KOPT-K1 (cell line): ENCODE measurements at regions not wholly inside any gene's neighbourhood (a gene's known extent, or its start where the extent isn't known, plus 50 kb on each side); places are given as distances from the start of the nearest gene placed in this dataset.

Experiments
- H3K27ac ChIP-seq: fragments of 200-600 bp; sonication (generic); 2 replicates; pipeline ENCODE4 v1.5.1; 2016; ENCODE audit warnings: antibody characterized with exemption, mild to moderate bottlenecking, low read depth, low read length; ENCODE audit not compliant: poor library complexity, severe bottlenecking
- H3K36me3 ChIP-seq: fragments of 200-600 bp; sonication (generic); 2 replicates; pipeline ENCODE4 v1.5.1; 2017; ENCODE audit warnings: antibody characterized with exemption, mild to moderate bottlenecking, low read length, moderate library complexity; ENCODE audit not compliant: insufficient read depth
- H3K9me3 ChIP-seq: fragments of 200-600 bp; sonication (generic); 2 replicates; pipeline ENCODE4 v1.5.1; 2017; ENCODE audit warnings: antibody characterized with exemption, low read length, mild to moderate bottlenecking; ENCODE audit not compliant: insufficient read depth, poor library complexity, severe bottlenecking

DNA sequence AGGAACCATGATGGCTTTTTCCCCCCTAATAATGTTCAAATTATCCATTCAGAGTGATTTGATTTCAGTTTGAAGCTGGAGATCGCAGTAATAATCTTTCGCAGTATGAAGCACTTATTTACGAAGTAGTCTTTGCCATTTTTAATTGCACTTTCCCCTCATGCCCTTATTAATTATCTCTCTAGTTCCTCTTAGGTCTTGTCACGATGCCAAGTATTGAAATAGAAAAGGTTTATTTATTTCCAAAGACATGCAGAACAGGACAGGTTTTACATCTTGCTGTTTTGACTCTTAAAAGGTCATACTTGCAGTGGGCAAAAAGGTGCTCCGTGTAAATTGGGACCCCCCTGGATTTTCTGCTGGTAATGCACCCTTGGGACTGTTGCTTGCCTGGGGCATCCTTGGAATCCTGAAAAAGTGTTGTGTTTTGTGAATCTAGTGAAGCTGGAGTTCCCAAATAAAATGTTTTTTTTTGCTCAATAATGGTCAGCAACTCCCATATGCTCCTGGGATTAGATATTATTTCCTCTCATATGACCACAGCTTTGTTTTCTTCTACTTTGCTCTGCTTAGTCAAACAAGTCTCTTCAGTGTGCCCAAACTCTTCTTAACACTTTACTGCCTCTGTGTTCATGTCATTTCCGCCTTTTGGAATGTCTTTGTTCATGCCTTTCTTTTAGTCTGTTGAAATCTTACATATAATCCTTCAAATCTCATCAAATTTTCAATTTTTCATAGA lies 278.3 kb downstream of the TMEM38B start:
- H3K9me3 ChIP-seq, result no peaks in the 10 kb centered on the region
- no peaks in the 10 kb centered on the region for H3K36me3 ChIP-seq
- H3K27ac ChIP-seq, result no peak overlapping the region

DNA sequence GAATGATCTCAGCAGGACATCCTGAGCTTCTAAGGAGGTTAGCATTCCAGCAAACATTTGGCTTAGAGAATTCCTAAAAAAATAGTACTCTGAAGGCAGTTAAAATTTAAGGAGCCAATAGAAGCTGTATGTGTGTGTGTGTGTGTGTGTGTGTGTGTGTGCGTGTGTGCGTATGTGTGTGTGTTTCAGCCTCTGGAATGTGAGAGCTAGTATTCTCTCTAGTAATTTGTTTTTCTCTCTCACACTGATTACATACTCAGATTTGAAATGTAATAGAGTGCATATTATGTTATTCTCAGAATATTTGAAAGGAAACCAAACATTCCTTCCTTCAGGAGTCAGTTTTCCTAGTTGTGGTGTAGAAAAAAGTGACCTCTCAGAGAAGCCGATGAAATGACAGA lies 279.6 kb downstream of the TMEM38B start:
- H3K27ac ChIP-seq, result no peak overlapping the region
- H3K9me3 ChIP-seq, result no peaks in the 10 kb centered on the region
- no peaks in the 10 kb centered on the region for H3K36me3 ChIP-seq

DNA sequence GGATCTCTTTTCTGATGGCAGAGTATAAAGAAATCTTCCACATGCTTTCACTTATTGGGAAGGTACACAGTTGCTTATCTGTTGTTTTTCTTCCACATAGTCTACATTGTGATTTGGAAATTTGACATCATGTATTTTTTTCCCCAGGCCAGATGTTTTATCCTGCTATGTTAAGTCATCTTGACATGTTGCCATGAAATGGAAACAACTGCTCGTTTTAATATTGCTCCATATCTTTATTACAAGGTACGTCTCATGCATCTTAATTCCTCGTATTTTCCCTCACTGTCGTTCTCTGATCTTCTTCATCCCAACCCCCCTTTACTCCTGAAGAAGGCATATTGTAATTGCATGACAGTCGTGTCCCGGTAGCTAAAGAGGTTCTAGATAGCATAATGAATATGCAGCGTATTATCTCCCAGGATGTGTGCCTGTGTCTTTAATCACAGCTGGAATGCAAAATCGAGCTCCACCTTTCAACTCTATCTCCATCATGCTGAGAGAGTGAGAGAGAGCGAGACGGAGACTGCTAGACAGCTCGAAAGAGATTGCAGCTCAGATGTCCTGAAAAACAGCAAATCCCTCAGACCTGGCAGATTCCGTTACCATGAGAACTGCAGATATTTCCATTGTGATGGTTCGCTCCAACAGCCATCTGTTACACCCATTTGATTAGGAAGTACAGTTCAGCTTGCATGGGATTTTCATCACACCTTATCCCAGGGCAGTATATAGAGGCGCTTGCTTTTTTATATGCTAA lies 281.7 kb downstream of the TMEM38B start:
- Histone ChIP-seq H3K27ac (no peak overlapping the region), H3K9me3 (no peaks in the 10 kb centered on the region), H3K36me3 (no peaks in the 10 kb centered on the region)

GRCh38 chr9:105978336-105978735 lies 284.0 kb downstream of the TMEM38B start:
- Histone ChIP-seq H3K27ac (no peak overlapping the region), H3K9me3 (no peaks in the 10 kb centered on the region), H3K36me3 (no peaks in the 10 kb centered on the region)

DNA sequence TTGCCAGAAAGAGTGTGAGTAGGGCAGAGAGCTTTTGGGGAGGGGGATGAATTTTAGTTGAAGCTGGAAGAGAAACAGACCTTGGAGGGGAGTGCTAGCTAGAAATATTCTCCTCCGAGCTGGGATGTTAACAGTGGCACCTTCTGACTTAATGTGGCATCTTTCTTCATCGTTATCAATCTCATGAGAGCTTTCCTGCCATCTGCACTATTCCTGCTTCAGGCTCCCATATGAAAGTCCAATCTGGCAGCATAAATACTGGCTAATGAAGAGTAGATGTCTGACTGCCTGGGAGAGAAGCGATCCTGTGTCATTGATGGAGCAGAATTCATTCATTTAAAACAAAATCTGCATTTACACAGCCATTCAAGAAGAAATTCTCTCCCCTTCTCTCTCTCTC lies 284.5 kb downstream of the TMEM38B start:
- Histone ChIP-seq H3K36me3 (no peaks in the 10 kb centered on the region), H3K9me3 (no peaks in the 10 kb centered on the region), H3K27ac (no peak overlapping the region)

DNA sequence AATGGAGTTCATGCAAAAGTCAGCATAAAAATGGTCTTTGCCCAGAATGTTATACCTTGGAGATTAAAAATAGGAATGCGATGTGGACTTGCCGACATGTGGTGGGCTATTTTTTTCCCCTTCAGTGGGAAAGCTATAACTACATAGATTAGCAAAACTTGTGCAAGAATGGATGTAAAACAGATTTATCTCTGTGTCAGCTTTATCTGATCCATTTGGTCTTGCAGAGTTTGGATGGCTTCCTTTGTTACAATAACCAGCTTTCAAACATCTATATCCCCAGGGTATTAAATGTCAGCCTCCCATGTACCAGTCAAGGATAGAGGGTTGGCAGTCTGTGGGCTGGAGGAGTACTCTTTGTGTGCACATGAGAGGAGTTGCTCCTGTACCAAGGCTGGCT lies 284.9 kb downstream of the TMEM38B start:
- Histone ChIP-seq H3K27ac (no peak overlapping the region), H3K36me3 (no peaks in the 10 kb centered on the region), H3K9me3 (no peaks in the 10 kb centered on the region)

- H3K9me3 ChIP-seq, result no peaks in the 10 kb centered on the region
- H3K27ac ChIP-seq, result no peak overlapping the region
- H3K36me3 ChIP-seq, result no peaks in the 10 kb centered on the region
These were observed 290.4 kb downstream of the TMEM38B start for GRCh38 chr9:105984714-105985113.

DNA sequence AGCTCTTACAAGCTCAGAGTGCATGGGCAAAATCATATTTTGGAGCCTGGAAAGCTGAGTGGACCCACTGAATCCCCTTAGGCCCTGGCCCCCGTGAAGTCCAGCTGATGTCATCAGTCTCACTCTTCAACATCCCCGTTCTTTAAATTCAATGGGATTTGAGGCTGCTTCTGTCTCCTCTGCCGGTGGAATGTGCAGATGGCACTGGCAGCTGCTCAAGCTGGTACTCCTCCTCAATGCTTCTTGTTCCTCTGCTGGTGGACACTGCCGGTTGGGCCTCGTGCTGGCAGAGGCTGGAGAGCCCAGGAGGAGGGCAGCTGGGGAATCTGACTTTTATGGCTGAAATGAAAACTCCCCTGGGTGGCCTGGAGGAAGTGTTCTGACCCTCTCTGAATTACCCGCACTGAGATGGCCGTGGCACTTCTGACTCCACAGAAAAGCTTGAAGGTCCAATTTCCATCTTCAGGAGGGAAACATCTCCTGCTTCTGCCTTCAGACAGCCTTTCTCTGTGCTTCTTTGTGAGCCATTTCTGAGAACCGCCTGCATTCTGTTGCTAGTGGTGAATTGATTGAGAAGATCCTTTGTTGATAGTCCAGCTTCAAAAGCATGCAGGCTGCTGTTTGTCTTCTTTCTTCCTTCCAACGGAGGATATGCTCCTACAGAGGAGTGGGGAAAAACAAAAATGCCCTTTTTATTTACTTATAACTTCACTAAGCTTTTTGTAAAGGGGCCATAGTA lies 298.9 kb downstream of the TMEM38B start:
- no peaks in the 10 kb centered on the region for H3K9me3 ChIP-seq

DNA sequence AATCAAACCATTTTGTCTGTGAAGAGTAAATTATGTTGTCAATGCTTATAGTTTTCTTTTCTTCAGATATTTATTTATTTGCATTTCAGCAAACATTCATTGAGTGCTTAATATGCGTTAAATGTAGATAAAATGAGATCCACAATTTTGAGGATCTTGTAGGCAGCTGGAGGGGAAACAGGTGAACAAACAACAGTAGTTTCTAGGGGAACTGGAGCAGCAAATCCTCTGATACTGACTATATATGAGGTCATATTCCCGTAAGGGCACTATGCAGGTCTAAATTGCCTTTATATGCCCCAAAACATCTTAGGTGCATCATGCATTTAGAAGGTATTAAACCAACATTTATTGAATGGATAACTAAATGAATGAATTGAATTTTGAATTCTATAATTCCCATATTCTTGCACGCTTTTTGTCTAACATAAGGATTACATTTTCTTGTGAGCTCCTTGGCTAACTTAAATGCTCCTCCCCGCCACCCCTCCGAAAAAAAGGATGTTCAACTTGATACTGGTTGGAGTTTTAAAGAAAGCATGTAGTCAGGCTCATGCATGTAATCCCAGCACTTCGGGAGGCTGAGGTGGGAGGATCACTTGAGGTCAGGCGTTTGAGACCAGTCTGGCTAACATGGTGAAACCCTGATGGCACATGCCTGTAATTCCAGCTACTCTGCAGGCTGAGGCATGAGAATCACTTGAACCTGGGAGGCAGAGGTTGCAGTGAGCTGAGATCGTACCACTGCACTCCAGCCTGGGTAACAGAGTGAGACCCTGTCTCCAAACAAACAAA lies 299.8 kb downstream of the TMEM38B start:
- Histone ChIP-seq H3K36me3 (no peaks in the 10 kb centered on the region), H3K9me3 (no peaks in the 10 kb centered on the region), H3K27ac (no peak overlapping the region)

More for the DNA sequence above, 298.9 kb downstream of the TMEM38B start:
- Histone ChIP-seq H3K36me3 (no peaks in the 10 kb centered on the region), H3K27ac (no peak overlapping the region)

- no peak overlapping the region for H3K27ac ChIP-seq
These were observed 300.6 kb downstream of the TMEM38B start for GRCh38 chr9:105994970-105995369.

GRCh38 chr9:106017198-106017740 lies 322.9 kb downstream of the TMEM38B start:
- Histone ChIP-seq H3K36me3 (no peaks in the 10 kb centered on the region), H3K27ac (no peak overlapping the region), H3K9me3 (no peaks in the 10 kb centered on the region)

More at GRCh38 chr9:105994970-105995369, 300.6 kb downstream of the TMEM38B start:
- Histone ChIP-seq H3K36me3 (no peaks in the 10 kb centered on the region), H3K9me3 (no peaks in the 10 kb centered on the region)

DNA sequence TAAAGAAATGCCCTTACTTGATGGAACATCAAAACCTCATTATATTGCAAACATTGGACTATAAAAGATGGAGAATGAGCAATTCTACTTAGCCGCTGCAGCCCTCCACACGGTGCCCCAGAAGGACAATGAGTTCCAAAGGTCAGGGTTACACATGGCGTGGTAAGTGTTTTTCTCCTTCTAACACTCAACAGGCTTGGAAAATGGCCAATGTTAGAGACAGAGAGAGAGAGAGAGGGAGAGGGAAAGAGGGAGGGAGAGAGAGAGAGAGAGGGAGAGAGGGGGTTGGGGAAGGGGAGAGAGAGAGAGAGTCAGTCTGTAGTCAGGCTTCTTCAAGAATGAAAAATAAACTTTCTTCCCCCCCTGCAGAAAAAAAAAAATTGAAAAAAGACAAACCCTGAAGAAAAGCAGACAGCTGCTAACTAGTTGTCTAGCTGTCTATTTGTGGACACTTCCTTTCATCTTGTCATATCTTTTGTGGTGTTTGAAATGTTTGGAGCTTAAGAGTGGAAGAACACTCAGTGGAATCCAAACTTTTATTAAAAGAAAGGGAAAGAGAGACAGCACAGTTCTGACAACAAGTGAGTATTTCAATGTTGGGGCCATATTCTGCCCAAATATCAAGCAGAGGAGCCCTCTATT lies 324.8 kb downstream of the TMEM38B start:
- no peak overlapping the region for H3K27ac ChIP-seq
- H3K9me3 ChIP-seq, result no peaks in the 10 kb centered on the region
- no peaks in the 10 kb centered on the region for H3K36me3 ChIP-seq

DNA sequence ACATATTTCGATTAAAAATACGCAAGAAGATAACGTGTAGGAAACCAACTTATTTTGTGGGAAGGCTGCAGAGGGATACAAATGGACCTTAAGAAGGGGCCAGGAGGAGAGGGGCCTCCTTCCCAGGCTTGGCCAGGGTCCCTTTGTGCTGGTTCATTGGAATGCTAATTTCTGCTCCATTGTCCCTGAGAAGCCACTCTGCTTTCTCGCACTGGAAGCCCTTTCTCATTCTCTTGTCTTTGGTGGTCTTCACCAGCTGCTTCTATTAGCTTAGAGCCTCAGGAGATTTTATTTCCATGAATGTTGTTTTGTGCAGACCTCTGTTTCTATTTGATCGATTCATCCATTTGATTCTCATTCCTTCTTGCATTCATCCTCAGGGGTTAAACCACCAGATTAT lies 325.4 kb downstream of the TMEM38B start:
- H3K36me3 ChIP-seq, result no peaks in the 10 kb centered on the region
- H3K9me3 ChIP-seq, result no peaks in the 10 kb centered on the region
- no peak overlapping the region for H3K27ac ChIP-seq

DNA sequence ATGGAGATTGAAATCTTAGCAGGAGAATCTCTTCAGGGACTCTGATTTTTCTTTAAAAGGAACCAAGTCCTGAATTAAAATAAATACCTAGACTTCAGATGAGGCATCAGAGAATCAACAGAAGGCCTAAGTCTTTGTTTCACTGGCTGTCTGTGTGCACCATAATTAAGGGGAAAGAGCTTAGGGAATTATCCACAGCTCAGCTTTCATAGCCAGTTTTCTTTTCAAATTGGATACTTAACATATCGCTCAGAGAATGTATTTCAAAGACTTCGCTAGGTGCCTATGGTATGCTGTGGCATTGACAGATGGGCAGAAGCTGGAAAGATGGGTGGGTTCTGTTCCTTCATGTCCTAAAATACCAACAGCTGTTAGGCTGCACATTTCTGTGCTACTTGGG lies 325.8 kb downstream of the TMEM38B start:
- Histone ChIP-seq H3K27ac (no peak overlapping the region), H3K36me3 (no peaks in the 10 kb centered on the region), H3K9me3 (no peaks in the 10 kb centered on the region)
